ENCODE measurements at regions not wholly inside any gene's neighbourhood (a gene's known extent, or its start where the extent isn't known, plus 50 kb on each side); places are given as distances from the start of the nearest gene placed in this dataset.

- DNase-seq = no peak
Measured at GRCh38 chr2:147250652-147251356, 594.0 kb upstream of the ACVR2A start.

- no peak for DNase-seq
Measured at GRCh38 chr2:147247749-147248148, 597.1 kb upstream of the ACVR2A start.

GRCh38 chr2:147242445-147242844 is 602.4 kb upstream of the ACVR2A start:
- DNase-seq = no peak

GRCh38 chr2:147236601-147237000 is 608.2 kb upstream of the ACVR2A start:
- no peak for DNase-seq

- DNase-seq = no peak
Measured at GRCh38 chr2:147232225-147232669, 612.6 kb upstream of the ACVR2A start.

GRCh38 chr2:147231607-147232006 is 613.2 kb upstream of the ACVR2A start:
- no peak for DNase-seq

- DNase-seq = no peak
Measured at GRCh38 chr2:147231081-147231480, 613.7 kb upstream of the ACVR2A start.

- no peak for DNase-seq
Measured at GRCh38 chr2:147227313-147227712, 617.5 kb upstream of the ACVR2A start.

- DNase-seq = no peak
Measured at GRCh38 chr2:147224070-147224469, 620.8 kb upstream of the ACVR2A start.

- no peak for DNase-seq
Measured at GRCh38 chr2:147223553-147224060, 621.2 kb upstream of the ACVR2A start.

GRCh38 chr2:147223119-147223518 is 621.7 kb upstream of the ACVR2A start:
- DNase-seq = no peak

GRCh38 chr2:147222506-147222905 is 622.3 kb upstream of the ACVR2A start:
- DNase-seq = no peak

GRCh38 chr2:147214914-147215313 is 629.9 kb upstream of the ACVR2A start:
- DNase-seq = no peak

GRCh38 chr2:147211484-147211883 is 633.3 kb upstream of the ACVR2A start:
- DNase-seq = no peak

- no peak for DNase-seq
Measured at GRCh38 chr2:147204102-147204501, 640.7 kb upstream of the ACVR2A start.

GRCh38 chr2:147198651-147199171 is 646.1 kb upstream of the ACVR2A start:
- DNase-seq = no peak

GRCh38 chr2:147197754-147198483 is 646.9 kb upstream of the ACVR2A start:
- no peak for DNase-seq

- DNase-seq = no peak
Measured at GRCh38 chr2:147182260-147182659, 662.6 kb upstream of the ACVR2A start.

GRCh38 chr2:147181351-147182029 is 663.3 kb upstream of the ACVR2A start:
- DNase-seq = no peak

GRCh38 chr2:147177071-147177857 is 667.6 kb upstream of the ACVR2A start:
- DNase-seq = no peak

- DNase-seq = no peak
Measured at GRCh38 chr2:147174824-147175254, 670.0 kb upstream of the ACVR2A start.

GRCh38 chr2:147173798-147174197 is 671.0 kb upstream of the ACVR2A start:
- DNase-seq = no peak

- no peak for DNase-seq
Measured at GRCh38 chr2:147173189-147173581, 671.6 kb upstream of the ACVR2A start.
